Occipital lobe (tissue), 1 donor: ENCODE measurements at regions not wholly inside any gene's neighbourhood (a gene's known extent, or its start where the extent isn't known, plus 50 kb on each side); places are given as distances from the start of the nearest gene placed in this dataset.

Source experiments
- DNase-seq: peaks from one replicate; lab custom pipeline; 2025; lab: John Stamatoyannopoulos, UW

GRCh38 chr18:5091741-5092140 lies 105.3 kb downstream of the AKAIN1 start:
- DNase-seq: no peak

DNA sequence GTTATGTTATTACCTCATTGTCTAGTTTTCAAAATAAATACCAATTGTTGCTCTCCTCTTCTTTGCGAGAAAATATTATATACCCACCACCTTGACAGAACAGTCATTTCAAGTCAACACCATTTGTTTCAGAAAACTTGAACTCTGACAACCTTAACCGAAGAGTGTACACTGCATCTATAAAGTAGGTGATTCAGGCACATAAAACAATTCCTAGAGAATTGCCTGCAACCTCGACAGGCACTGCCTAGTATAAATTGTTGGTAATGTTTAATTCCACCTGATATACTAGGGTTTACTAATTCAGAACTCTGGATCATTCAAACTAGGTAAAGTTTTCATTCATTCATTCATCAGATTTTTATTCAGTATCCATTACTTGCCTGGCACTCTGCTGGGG lies 121.8 kb downstream of the AKAIN1 start:
- no peak for DNase-seq

DNA sequence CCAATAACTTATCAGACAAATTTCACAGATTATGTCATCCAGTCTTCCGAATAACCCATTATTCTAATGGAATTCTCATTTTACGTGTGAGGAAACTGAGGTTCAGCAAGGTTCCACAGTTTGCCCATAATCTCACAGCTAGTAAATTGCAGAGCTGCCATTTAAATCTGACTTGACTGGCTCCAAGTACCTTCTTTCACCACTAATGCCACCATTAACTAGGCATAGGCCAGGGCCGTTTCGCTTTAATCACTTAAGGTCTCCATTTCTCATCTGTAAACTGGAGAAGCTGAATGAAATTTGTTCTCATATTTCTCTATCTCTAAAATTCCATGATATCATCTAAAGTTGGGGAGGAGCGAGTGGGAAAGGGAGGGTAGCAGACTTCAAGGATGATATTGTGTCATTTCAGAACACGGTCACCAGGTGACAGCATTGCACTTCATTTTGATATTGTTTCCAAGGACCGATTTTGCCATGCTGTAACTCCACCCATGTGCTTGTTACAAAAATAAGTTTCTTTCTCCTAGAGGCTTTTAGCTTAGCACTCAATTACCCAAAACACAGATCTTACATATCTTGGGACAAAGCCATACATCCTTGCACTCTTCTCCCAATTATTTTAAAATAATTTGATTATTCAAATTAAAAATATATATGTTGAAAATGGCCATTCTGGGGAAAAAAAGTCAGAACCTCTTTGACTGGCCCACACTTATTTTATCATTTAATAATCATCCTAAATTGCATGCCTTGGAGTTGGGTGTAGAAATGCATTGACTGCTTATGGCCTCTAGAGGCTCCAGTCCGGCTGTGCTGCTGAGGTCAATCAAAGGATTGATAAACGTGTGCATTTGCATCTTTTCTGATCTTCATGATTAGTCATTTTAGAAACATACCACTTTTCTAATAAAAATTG lies 123.8 kb downstream of the AKAIN1 start:
- DNase-seq: no peak

GRCh38 chr18:5068851-5069250 lies 128.2 kb downstream of the AKAIN1 start:
- no peak for DNase-seq

DNA sequence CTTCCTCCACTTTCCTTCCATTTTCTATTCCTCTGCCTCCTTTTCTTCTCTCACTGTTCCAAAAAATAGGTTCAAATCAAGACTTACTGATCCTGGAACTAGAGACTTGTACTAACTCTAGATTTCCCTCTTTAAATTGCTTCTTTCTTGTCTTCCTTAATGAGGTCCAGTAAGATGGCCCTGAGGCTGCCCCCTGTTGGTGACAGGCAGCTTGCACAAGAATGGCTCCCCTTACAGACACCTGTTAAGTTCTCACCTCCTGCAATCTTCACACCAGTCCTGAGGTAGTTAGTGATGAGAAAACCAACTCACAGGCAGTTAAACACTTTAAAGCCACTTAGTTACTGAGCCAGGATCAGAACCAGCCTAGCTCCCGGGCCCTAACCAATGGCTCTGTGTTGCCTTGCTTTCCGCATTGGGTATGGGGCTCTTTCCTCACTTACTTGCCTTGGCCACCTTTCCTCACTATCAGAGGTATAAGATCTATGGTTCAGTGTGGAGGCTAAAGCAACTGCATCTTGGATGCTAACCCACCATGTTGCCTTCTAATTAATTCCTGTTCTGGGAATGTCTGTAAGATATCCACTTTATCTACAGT lies 130.6 kb downstream of the AKAIN1 start:
- no peak for DNase-seq

GRCh38 chr18:5065615-5066014 lies 131.4 kb downstream of the AKAIN1 start:
- DNase-seq: no peak

GRCh38 chr18:5064841-5065370 lies 132.2 kb downstream of the AKAIN1 start:
- DNase-seq: no peak

DNA sequence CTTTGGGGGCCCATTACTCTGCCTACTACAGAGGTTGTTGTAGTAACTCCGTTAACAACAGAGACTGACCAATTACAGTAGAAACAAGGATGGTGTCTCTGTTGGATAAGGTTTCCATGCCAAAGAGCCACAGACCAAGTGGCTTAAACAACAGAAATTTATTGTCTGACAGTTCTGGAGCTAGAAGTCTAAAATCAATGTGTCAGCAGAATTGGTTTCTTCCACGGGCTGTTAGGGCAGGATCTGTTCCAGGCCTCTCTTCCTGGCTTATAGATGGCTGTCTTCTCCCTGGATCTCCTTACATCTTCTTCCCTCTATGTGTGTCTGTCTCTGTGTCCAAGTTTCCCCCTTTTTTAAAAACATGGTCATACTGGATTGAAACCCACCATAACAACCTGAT lies 135.3 kb downstream of the AKAIN1 start:
- no peak for DNase-seq

DNA sequence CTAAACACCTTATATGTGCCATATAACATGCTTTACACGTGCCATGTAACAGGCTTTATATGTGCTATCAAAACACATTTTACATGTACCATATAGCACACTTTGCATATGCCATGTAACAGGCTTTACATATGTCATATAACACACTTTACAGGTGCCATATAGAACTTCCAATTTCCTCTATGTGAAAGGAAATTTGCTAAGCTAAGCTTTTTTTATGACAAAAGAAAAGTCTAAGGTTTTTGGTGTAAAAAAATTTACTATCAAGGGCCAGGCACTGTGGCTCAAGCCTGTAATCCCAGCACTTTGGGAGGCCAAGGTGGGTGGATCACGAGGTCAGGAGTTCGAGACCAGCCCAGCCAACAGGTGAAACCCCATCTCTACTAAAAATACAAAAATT lies 136.5 kb downstream of the AKAIN1 start:
- no peak for DNase-seq

- DNase-seq: no peak
Observed at GRCh38 chr18:5059696-5060032, 137.4 kb downstream of the AKAIN1 start.

GRCh38 chr18:5058768-5059695 lies 138.0 kb downstream of the AKAIN1 start:
- no peak for DNase-seq

GRCh38 chr18:5057386-5058348 lies 139.4 kb downstream of the AKAIN1 start:
- DNase-seq: no peak

DNA sequence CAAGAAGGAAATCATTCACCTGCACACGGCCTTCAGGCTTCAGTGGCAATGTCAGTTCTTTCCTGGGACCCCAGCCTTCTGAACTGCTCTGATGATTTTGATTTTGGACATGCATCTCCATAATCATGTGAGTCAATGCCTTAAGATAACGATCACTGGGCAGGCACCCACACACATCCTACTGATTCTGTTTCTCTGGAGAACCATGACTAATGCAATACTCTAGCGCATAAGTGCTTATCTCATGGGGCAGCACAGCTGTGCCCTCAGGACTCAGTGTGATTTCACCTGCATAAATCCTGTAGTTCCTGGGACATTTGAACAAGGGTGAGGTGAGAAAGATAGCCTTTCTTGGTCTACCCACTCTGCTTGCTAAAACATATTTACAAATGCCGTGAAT lies 144.6 kb downstream of the AKAIN1 start:
- no peak for DNase-seq

- no peak for DNase-seq
Observed at GRCh38 chr18:5051207-5051606, 145.8 kb downstream of the AKAIN1 start.

DNA sequence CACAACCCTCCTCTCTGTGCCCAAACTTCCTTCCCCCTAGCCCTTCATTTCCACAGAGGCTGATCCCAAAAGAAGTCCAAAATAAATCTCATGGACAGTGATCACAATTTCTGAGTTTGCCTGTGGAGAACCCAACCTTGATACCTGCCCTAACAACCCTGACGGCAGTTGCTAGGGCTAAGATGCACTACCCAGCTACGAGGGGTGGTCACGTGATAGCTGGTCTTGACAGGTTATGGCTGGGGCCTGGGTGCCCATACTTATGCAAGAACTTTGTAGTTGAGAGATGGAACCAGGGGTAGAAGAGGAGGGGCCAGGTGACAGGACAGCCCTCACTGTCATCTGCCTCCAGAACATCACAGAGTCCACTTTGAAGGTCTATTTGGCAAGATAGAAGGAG lies 147.9 kb downstream of the AKAIN1 start:
- DNase-seq: no peak

DNA sequence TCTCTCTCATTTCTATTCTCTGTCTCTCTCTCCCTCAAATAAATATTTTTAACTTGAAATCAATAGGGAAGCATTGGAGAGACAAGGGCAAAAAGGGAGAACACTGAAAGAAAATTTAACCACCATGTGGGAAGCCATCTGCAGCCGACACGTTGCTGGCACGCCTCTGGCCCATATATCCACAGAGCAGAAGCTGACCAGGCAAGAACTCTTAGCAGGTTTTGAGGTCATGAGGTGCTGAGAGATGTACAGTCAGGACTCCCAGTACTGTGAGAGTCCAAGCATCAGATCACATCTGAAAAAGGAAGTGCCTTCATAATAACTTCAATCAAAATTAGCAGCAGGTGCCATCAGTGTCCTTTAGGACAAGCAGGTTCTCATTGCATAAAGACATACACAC lies 156.6 kb downstream of the AKAIN1 start:
- no peak for DNase-seq

GRCh38 chr18:5036523-5036922 lies 160.5 kb downstream of the AKAIN1 start:
- no peak for DNase-seq

DNA sequence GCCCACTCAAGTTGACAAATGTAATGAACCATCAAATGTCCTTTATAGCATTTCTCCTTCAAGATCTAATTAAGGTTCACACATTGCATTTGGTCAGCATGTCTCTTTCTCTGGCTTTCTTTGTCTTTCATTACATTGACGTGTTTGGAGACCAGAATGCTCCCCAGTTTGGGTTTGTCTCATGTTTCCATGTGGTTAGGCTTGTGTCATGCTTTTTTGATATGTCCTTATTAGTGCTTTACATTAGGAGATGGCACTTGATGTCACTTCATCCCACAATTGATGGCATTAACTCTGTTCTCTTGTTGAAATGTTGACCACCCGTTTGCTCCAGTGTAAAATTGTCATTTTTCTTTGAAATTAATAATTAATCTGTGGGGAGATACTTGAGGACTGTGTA lies 165.8 kb downstream of the AKAIN1 start:
- DNase-seq: no peak

GRCh38 chr18:5030636-5031035 lies 166.4 kb downstream of the AKAIN1 start:
- no peak for DNase-seq

DNA sequence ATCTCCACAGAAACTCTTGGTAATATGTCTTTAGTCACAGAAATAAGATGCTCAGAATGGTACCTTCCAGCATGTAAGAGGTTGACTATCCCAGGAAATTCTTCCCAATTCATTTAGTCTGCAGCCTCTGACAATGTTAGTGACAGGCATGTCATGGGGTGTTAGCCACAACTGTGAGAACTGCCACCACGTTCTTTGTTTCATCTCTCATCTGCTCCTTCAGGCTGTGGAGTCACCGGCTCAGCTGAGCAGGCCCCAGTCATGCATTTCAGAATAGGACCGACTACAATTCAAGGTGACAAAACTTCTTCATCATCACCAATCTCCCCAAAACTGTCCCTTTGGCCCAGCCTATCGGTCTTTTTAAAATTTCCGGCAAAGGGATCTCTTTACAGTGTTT lies 167.5 kb downstream of the AKAIN1 start:
- DNase-seq: no peak

- no peak for DNase-seq
Observed at GRCh38 chr18:5024741-5025140, 172.3 kb downstream of the AKAIN1 start.
